Bronchial epithelial cell (primary cell): ENCODE measurements at regions not wholly inside any gene's neighbourhood (a gene's known extent, or its start where the extent isn't known, plus 50 kb on each side); places are given as distances from the start of the nearest gene placed in this dataset.
"Not testable (repeated sequence)": the region's sequence is repeated elsewhere in the genome, so short reads cannot be mapped to it uniquely, and the experiment has no call there.

Experiments
- DNase-seq: peaks from one replicate; pipeline ENCODE4 v3.0.0-alpha.2; 2010; ENCODE audit warnings: low read depth
- FAIRE-seq: peaks from 2 replicates; lab custom pipeline; 2011; peaks lifted over from hg19 to GRCh38; lab: Jason Lieb, UNC
- H3K27me3 ChIP-seq: 2 replicates; pipeline ENCODE4 v1.5.1; 2011; ENCODE audit warnings: low read length; ENCODE audit not compliant: control insufficient read depth, insufficient read depth
- H3K36me3 ChIP-seq: 2 replicates; pipeline ENCODE4 v1.5.1; 2011; ENCODE audit warnings: low read length; ENCODE audit not compliant: control insufficient read depth, insufficient read depth
- H3K4me3 ChIP-seq: 2 replicates; pipeline ENCODE4 v1.5.1; 2011; ENCODE audit warnings: mild to moderate bottlenecking, low read depth, low read length, control low read depth
- CTCF ChIP-seq: IDR thresholded peaks from 2 replicates; pipeline ENCODE4 v1.5.1; 2011; ENCODE audit warnings: mild to moderate bottlenecking, moderate library complexity, low read length, control low read depth, inconsistent platforms; ENCODE audit not compliant: insufficient read depth, severe bottlenecking

- H3K27me3 ChIP-seq = no peaks in the 10 kb centered on the region
- DNase-seq = no peak
- no peak overlapping the region for H3K4me3 ChIP-seq
- H3K36me3 ChIP-seq = no peaks in the 10 kb centered on the region
- no peak for TF ChIP-seq CTCF
- FAIRE-seq = no peak
Observed at GRCh38 chr3:75506603-75507002, 157.5 kb upstream of the FRG2C start.

GRCh38 chr3:75507956-75508355, 156.2 kb upstream of the FRG2C start:
- DNase-seq, H3K27me3 ChIP-seq, H3K4me3 ChIP-seq, FAIRE-seq, H3K36me3 ChIP-seq: not testable (repeated sequence)

- not testable (repeated sequence) for H3K4me3 ChIP-seq, DNase-seq, FAIRE-seq, H3K27me3 ChIP-seq, H3K36me3 ChIP-seq
Observed at GRCh38 chr3:75527657-75528056, 136.5 kb upstream of the FRG2C start.

GRCh38 chr3:75552095-75552494, 112.0 kb upstream of the FRG2C start:
- not testable (repeated sequence) for FAIRE-seq, H3K27me3 ChIP-seq, H3K4me3 ChIP-seq, H3K36me3 ChIP-seq
- peak; percentile 13 for DNase-seq

- FAIRE-seq, DNase-seq, H3K4me3 ChIP-seq, H3K36me3 ChIP-seq, H3K27me3 ChIP-seq: not testable (repeated sequence)
Observed at GRCh38 chr3:75564427-75564826, 99.7 kb upstream of the FRG2C start.

GRCh38 chr3:75572303-75572702, 91.8 kb upstream of the FRG2C start:
- H3K27me3 ChIP-seq, H3K4me3 ChIP-seq, DNase-seq, H3K36me3 ChIP-seq, FAIRE-seq: not testable (repeated sequence)

- H3K36me3 ChIP-seq, DNase-seq, H3K4me3 ChIP-seq, FAIRE-seq, H3K27me3 ChIP-seq: not testable (repeated sequence)
Observed at GRCh38 chr3:75579091-75579490, 85.0 kb upstream of the FRG2C start.

- H3K27me3 ChIP-seq, H3K4me3 ChIP-seq, DNase-seq, H3K36me3 ChIP-seq, FAIRE-seq: not testable (repeated sequence)
Observed at GRCh38 chr3:75579536-75579935, 84.6 kb upstream of the FRG2C start.

- H3K4me3 ChIP-seq, DNase-seq, H3K36me3 ChIP-seq, FAIRE-seq, H3K27me3 ChIP-seq: not testable (repeated sequence)
- peak; percentile 20 for TF ChIP-seq CTCF
Observed at GRCh38 chr3:75579981-75580782, 83.9 kb upstream of the FRG2C start.

- H3K36me3 ChIP-seq, FAIRE-seq, H3K4me3 ChIP-seq, DNase-seq, H3K27me3 ChIP-seq: not testable (repeated sequence)
Observed at GRCh38 chr3:75582536-75582935, 81.6 kb upstream of the FRG2C start.

- FAIRE-seq, H3K27me3 ChIP-seq, H3K4me3 ChIP-seq, DNase-seq, H3K36me3 ChIP-seq: not testable (repeated sequence)
Observed at GRCh38 chr3:75583116-75583515, 81.0 kb upstream of the FRG2C start.

- not testable (repeated sequence) for H3K36me3 ChIP-seq, DNase-seq, FAIRE-seq, H3K27me3 ChIP-seq, H3K4me3 ChIP-seq
Observed at GRCh38 chr3:75587695-75588094, 76.4 kb upstream of the FRG2C start.

GRCh38 chr3:75590382-75590781, 73.7 kb upstream of the FRG2C start:
- not testable (repeated sequence) for H3K4me3 ChIP-seq, H3K27me3 ChIP-seq, H3K36me3 ChIP-seq, DNase-seq, FAIRE-seq
